Parathyroid adenoma (tissue), 2 donors: ENCODE measurements at regions not wholly inside any gene's neighbourhood (a gene's known extent, or its start where the extent isn't known, plus 50 kb on each side); places are given as distances from the start of the nearest gene placed in this dataset.

Experiments
- H2AFZ ChIP-seq: fragments of 300-600 bp; sonication (generic); one replicate; pipeline ENCODE4 v1.7.0; 2017; ENCODE audit warnings: antibody characterized with exemption, mild to moderate bottlenecking
- H3K27ac ChIP-seq: fragments of 300-600 bp; sonication (generic); one replicate; pipeline ENCODE4 v1.7.0; 2017
- H3K27me3 ChIP-seq: fragments of 300-600 bp; sonication (generic); one replicate; pipeline ENCODE4 v1.7.0; 2017; ENCODE audit warnings: low read length; ENCODE audit not compliant: control insufficient read depth, insufficient read depth
- H3K36me3 ChIP-seq: fragments of 300-600 bp; sonication (generic); one replicate; pipeline ENCODE4 v1.7.0; 2017; ENCODE audit warnings: low read length; ENCODE audit not compliant: control insufficient read depth, insufficient read depth
- H3K4me1 ChIP-seq: fragments of 300-600 bp; sonication (generic); one replicate; pipeline ENCODE4 v1.7.0; 2017; ENCODE audit warnings: control low read depth
- H3K4me2 ChIP-seq: fragments of 300-600 bp; sonication (generic); one replicate; pipeline ENCODE4 v1.7.0; 2017; ENCODE audit warnings: low read length
- H3K4me3 ChIP-seq: fragments of 300-600 bp; sonication (generic); one replicate; pipeline ENCODE4 v1.7.0; 2017; ENCODE audit warnings: low read depth, low read length
- H3K79me2 ChIP-seq: fragments of 300-600 bp; sonication (generic); one replicate; pipeline ENCODE4 v1.7.0; 2017; ENCODE audit warnings: control low read depth
- H3K9ac ChIP-seq: fragments of 300-600 bp; sonication (generic); one replicate; pipeline ENCODE4 v1.7.0; 2017; ENCODE audit warnings: mild to moderate bottlenecking
- H3K9me3 ChIP-seq: fragments of 300-600 bp; sonication (generic); one replicate; pipeline ENCODE4 v1.7.0; 2017; ENCODE audit warnings: low read length; ENCODE audit not compliant: control insufficient read depth
- TF ChIP-seq, protein P1 (sequence below): fragments of 300-600 bp; sonication (generic); IDR thresholded peaks from one replicate; pipeline ENCODE4 v1.7.0; 2017; ENCODE audit warnings: antibody characterized with exemption, mild to moderate bottlenecking
- donor health status: primary hyperparathyroidism.

DNA sequence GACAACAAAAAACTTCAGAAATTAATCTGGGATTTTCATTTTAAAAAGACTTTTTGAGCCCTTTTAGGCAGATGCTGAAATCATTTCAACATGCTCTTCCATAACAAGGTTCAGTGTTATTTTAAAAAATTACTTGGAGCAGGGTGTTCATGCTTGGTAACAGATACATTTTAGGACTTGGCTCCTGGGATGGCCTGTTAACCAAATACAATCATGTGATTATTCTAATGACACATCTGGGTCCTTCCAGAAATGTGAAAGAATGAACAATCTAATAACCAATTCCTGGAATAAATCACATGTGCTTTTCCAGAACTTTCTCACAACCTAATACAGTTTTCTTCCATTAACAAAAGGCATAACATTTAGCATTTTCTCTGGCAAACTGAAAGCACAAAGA lies 379.8 kb upstream of the RUNX1 start:
- no peak overlapping the region for H3K9ac ChIP-seq
- TF ChIP-seq, protein P1, sequence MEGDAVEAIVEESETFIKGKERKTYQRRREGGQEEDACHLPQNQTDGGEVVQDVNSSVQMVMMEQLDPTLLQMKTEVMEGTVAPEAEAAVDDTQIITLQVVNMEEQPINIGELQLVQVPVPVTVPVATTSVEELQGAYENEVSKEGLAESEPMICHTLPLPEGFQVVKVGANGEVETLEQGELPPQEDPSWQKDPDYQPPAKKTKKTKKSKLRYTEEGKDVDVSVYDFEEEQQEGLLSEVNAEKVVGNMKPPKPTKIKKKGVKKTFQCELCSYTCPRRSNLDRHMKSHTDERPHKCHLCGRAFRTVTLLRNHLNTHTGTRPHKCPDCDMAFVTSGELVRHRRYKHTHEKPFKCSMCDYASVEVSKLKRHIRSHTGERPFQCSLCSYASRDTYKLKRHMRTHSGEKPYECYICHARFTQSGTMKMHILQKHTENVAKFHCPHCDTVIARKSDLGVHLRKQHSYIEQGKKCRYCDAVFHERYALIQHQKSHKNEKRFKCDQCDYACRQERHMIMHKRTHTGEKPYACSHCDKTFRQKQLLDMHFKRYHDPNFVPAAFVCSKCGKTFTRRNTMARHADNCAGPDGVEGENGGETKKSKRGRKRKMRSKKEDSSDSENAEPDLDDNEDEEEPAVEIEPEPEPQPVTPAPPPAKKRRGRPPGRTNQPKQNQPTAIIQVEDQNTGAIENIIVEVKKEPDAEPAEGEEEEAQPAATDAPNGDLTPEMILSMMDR = no peak
- H3K4me3 ChIP-seq = no peak overlapping the region
- H2AFZ ChIP-seq = no peak overlapping the region
- H3K27me3 ChIP-seq = no peaks in the 10 kb centered on the region
- peaks cover 3% of the 10 kb centered on the region for H3K9me3 ChIP-seq
- no peak overlapping the region for H3K27ac ChIP-seq
- H3K4me1 ChIP-seq = no peaks in the 10 kb centered on the region
- no peak overlapping the region for H3K4me2 ChIP-seq
- H3K36me3 ChIP-seq = no peaks in the 10 kb centered on the region
- H3K79me2 ChIP-seq = no peaks in the 10 kb centered on the region

DNA sequence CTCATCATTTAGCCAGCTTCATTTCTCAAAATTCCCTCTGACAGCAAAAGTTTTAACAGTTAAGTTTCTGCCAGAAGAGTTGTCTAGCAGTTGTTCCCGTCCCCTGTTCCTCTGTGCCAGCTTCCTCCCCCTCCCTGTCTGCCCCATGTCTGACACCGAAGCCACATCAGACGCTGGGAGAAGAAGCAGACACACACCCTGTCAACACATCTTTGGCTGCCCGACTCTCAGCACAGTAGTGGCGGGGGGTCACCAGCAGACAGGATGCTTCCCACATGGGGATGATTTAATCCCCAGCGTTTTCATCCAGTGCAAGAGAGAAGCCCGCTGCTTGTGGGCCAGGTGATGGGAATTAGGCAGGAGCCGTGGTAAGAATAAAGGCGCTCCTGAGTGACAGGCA lies 379.4 kb upstream of the RUNX1 start:
- Histone ChIP-seq H3K4me3 (no peak overlapping the region), H3K27me3 (no peaks in the 10 kb centered on the region), H3K36me3 (no peaks in the 10 kb centered on the region), H2AFZ (no peak overlapping the region), H3K27ac (peak overlapping the region; percentile 19), H3K9ac (no peak overlapping the region), H3K4me1 (no peaks in the 10 kb centered on the region), H3K79me2 (no peaks in the 10 kb centered on the region), H3K9me3 (peaks cover 3% of the 10 kb centered on the region), H3K4me2 (no peak overlapping the region)
- TF ChIP-seq, protein P1 = no peak

DNA sequence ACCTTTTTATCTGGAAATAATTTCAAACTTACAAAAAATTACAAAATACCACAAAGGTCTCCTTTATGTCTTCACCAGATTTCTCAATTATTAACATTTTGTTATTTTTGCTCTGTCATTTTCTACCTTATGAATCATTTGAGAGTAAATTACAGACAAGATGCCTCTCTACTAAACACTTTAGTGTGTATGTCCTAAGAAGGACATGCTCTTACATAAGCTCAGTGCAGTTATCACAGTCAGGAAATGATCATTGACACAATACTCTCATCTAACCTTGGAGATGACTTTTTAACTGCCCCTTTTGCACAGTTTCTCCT lies 378.9 kb upstream of the RUNX1 start:
- Histone ChIP-seq H3K9ac (no peak overlapping the region), H3K27ac (no peak overlapping the region), H3K4me1 (no peaks in the 10 kb centered on the region)

DNA sequence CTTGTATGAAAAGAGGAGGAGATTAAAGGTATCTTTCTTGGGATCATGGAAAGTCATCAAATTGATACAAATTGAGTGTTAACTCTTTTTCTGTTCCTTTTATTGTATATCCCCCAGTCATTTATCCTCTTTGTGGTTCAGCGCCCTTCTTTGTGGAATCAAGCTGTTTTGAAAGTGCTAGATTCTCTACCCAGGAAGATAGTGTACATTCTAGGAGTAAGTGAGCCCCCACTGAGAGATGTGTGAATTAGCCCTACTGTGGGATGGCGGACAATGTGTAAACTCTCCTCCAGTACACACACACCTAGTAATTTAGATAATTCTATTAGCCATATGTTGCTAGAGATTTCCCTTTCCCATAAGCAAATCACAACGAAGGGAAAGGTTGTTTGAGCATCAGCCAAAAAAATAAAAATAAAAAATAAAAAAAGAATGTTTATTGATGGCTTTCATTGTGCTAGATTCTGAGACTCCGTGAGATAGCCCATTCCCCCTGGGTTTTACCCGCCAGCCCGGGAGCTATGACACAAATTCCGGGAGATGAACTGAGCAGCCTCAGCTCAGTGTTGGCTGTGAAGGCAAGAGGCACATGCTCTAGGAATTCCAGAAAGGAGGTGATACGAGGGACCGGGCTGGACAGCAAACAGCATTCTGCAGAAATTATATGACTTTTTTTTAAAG lies 378.4 kb upstream of the RUNX1 start:
- Histone ChIP-seq H3K27ac (no peak overlapping the region), H3K4me1 (no peaks in the 10 kb centered on the region), H3K79me2 (no peaks in the 10 kb centered on the region), H3K36me3 (no peaks in the 10 kb centered on the region), H3K4me2 (no peak overlapping the region), H3K4me3 (no peak overlapping the region), H2AFZ (no peak overlapping the region), H3K9me3 (peaks cover 3% of the 10 kb centered on the region), H3K9ac (no peak overlapping the region), H3K27me3 (no peaks in the 10 kb centered on the region)
- TF ChIP-seq, protein P1 = no peak

More for the DNA sequence above, 378.9 kb upstream of the RUNX1 start:
- no peaks in the 10 kb centered on the region for H3K79me2 ChIP-seq
- TF ChIP-seq, protein P1 = no peak
- H3K36me3 ChIP-seq = no peaks in the 10 kb centered on the region
- no peak overlapping the region for H3K4me3 ChIP-seq
- no peak overlapping the region for H2AFZ ChIP-seq
- no peak overlapping the region for H3K4me2 ChIP-seq
- H3K27me3 ChIP-seq = no peaks in the 10 kb centered on the region
- peaks cover 3% of the 10 kb centered on the region for H3K9me3 ChIP-seq

DNA sequence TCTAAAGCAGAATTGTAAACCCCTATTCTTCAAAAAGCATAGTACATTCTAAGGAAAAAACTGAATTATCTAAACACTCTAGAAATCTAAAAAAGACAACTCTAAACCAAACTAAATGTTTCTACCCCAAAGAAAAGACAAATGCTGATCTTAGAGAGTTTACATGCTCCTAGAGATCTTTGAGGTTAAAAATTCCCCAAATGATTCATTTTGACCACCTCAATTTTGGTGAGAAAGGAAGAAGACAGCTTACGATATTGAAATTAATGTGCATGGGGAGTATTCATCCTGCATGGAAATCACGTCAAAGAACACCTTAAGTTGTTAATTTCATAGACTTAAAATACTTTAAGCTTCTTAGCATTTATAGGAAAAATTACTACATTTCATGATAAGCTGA lies 377.8 kb upstream of the RUNX1 start:
- Histone ChIP-seq H3K79me2 (no peaks in the 10 kb centered on the region), H3K36me3 (no peaks in the 10 kb centered on the region), H3K27me3 (no peaks in the 10 kb centered on the region), H3K27ac (no peak overlapping the region), H2AFZ (no peak overlapping the region), H3K4me3 (no peak overlapping the region), H3K9me3 (peaks cover 3% of the 10 kb centered on the region), H3K4me2 (no peak overlapping the region), H3K4me1 (no peaks in the 10 kb centered on the region), H3K9ac (no peak overlapping the region)
- TF ChIP-seq, protein P1 = no peak
